ENCODE measurements at regions not wholly inside any gene's neighbourhood (a gene's known extent, or its start where the extent isn't known, plus 50 kb on each side); places are given as distances from the start of the nearest gene placed in this dataset.

DNA sequence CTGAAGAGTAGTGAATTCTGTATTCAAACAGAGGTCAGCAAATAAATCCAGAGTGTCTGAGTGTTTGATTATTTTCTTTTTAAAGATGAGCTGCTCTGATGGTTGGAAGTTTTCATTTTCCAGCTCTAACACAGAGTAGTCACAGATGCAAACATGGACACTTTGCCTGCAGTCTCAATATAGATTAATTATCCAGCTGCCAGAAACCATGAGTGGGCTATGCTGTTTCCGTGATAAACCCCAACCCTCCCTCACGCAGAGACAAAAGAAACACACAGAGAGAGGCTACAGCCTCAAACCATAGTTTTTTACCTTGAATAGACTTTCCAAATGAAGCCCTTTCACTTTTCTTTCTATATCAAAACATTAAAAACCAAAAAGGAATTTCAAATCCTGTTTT lies 884.7 kb downstream of the DIAPH3 start:
- TF ChIP-seq, protein P1, sequence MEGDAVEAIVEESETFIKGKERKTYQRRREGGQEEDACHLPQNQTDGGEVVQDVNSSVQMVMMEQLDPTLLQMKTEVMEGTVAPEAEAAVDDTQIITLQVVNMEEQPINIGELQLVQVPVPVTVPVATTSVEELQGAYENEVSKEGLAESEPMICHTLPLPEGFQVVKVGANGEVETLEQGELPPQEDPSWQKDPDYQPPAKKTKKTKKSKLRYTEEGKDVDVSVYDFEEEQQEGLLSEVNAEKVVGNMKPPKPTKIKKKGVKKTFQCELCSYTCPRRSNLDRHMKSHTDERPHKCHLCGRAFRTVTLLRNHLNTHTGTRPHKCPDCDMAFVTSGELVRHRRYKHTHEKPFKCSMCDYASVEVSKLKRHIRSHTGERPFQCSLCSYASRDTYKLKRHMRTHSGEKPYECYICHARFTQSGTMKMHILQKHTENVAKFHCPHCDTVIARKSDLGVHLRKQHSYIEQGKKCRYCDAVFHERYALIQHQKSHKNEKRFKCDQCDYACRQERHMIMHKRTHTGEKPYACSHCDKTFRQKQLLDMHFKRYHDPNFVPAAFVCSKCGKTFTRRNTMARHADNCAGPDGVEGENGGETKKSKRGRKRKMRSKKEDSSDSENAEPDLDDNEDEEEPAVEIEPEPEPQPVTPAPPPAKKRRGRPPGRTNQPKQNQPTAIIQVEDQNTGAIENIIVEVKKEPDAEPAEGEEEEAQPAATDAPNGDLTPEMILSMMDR (conservative IDR thresholded peaks at IDR 0.05; ENCODE audit: low read length) = no peak
- TF ChIP-seq EZH2phosphoT487 (IDR thresholded peaks at IDR 0.05; ENCODE audit: borderline replicate concordance) = no peak
